ENCODE measurements at regions not wholly inside any gene's neighbourhood (a gene's known extent, or its start where the extent isn't known, plus 50 kb on each side); places are given as distances from the start of the nearest gene placed in this dataset.

GRCh38 chr9:89839952-89840351, 235.1 kb downstream of the GADD45G start:
- Mint-ChIP-seq H3K4me1 (peaks cover 26% of the 10 kb centered on the region), H3K27ac (no peak overlapping the region), H3K4me3 (no peak overlapping the region), H3K9me3 (no peaks in the 10 kb centered on the region), H3K27me3 (ENCODE audit: insufficient read depth) (no peaks in the 10 kb centered on the region), H3K36me3 (ENCODE audit: low read depth) (no peaks in the 10 kb centered on the region)
- WGBS, 2 experiments (ENCODE audit: insufficient coverage in 1 of 2, insufficient read length in 1 of 2): 82 to 84% methylated on average over 6 to 7 of the region's 7 CpGs
- Histone ChIP-seq H3K4me1 (ENCODE audit: control insufficient read depth, insufficient read depth, low read length) (peaks cover 2% of the 10 kb centered on the region), H3K36me3 (ENCODE audit: control insufficient read depth, insufficient read depth, low read length) (no peaks in the 10 kb centered on the region), H3K27me3 (ENCODE audit: control insufficient read depth, insufficient read depth, low read length, poor library complexity, severe bottlenecking) (no peaks in the 10 kb centered on the region), H3K4me3 (ENCODE audit: low read length) (no peak overlapping the region), H3K9ac (ENCODE audit: extremely low read depth, low read length, poor library complexity, severe bottlenecking) (no peak overlapping the region), H3K9me3 (ENCODE audit: control insufficient read depth, low read length) (no peaks in the 10 kb centered on the region), H3K27ac (ENCODE audit: low read depth, low read length) (no peak overlapping the region)
- no peak for TF ChIP-seq CTCF (conservative IDR thresholded peaks at IDR 0.05)
- peak; percentile 42 for DNase-seq

GRCh38 chr9:89841456-89841855, 236.6 kb downstream of the GADD45G start:
- H3K36me3 ChIP-seq (ENCODE audit: control insufficient read depth, insufficient read depth, low read length): no peaks in the 10 kb centered on the region
- H3K27me3 ChIP-seq (ENCODE audit: control insufficient read depth, insufficient read depth, low read length, poor library complexity, severe bottlenecking): no peaks in the 10 kb centered on the region
- no peak overlapping the region for H3K9ac ChIP-seq (ENCODE audit: extremely low read depth, low read length, poor library complexity, severe bottlenecking)
- 86% methylated on average over 5 of the region's 5 CpGs; no CpG with 5 or more reads in 1 of the 2 experiments for WGBS, 2 experiments (ENCODE audit: insufficient coverage in 1 of 2, insufficient read length in 1 of 2)
- H3K4me1 Mint-ChIP-seq: peaks cover 26% of the 10 kb centered on the region
- no peak for TF ChIP-seq CTCF (conservative IDR thresholded peaks at IDR 0.05)
- H3K27me3 Mint-ChIP-seq (ENCODE audit: insufficient read depth): no peaks in the 10 kb centered on the region
- DNase-seq: peak; percentile 37
- H3K4me1 ChIP-seq (ENCODE audit: control insufficient read depth, insufficient read depth, low read length): no peaks in the 10 kb centered on the region
- no peak overlapping the region for H3K4me3 ChIP-seq (ENCODE audit: low read length)
- no peaks in the 10 kb centered on the region for H3K9me3 Mint-ChIP-seq
- H3K27ac Mint-ChIP-seq: no peak overlapping the region
- no peak overlapping the region for H3K4me3 Mint-ChIP-seq
- H3K27ac ChIP-seq (ENCODE audit: low read depth, low read length): no peak overlapping the region
- no peaks in the 10 kb centered on the region for H3K9me3 ChIP-seq (ENCODE audit: control insufficient read depth, low read length)
- no peaks in the 10 kb centered on the region for H3K36me3 Mint-ChIP-seq (ENCODE audit: low read depth)

GRCh38 chr9:89842267-89842768, 237.5 kb downstream of the GADD45G start:
- Histone ChIP-seq H3K27me3 (ENCODE audit: control insufficient read depth, insufficient read depth, low read length, poor library complexity, severe bottlenecking) (no peaks in the 10 kb centered on the region), H3K27ac (ENCODE audit: low read depth, low read length) (no peak overlapping the region), H3K9ac (ENCODE audit: extremely low read depth, low read length, poor library complexity, severe bottlenecking) (no peak overlapping the region), H3K36me3 (ENCODE audit: control insufficient read depth, insufficient read depth, low read length) (no peaks in the 10 kb centered on the region), H3K4me1 (ENCODE audit: control insufficient read depth, insufficient read depth, low read length) (no peaks in the 10 kb centered on the region), H3K4me3 (ENCODE audit: low read length) (no peak overlapping the region), H3K9me3 (ENCODE audit: control insufficient read depth, low read length) (no peaks in the 10 kb centered on the region)
- peak; percentile 38 for DNase-seq
- no peaks in the 10 kb centered on the region for H3K9me3 Mint-ChIP-seq
- peaks cover 26% of the 10 kb centered on the region for H3K4me1 Mint-ChIP-seq
- no peak overlapping the region for H3K4me3 Mint-ChIP-seq
- H3K36me3 Mint-ChIP-seq (ENCODE audit: low read depth): no peaks in the 10 kb centered on the region
- no peak overlapping the region for H3K27ac Mint-ChIP-seq
- no peaks in the 10 kb centered on the region for H3K27me3 Mint-ChIP-seq (ENCODE audit: insufficient read depth)
- no peak for TF ChIP-seq CTCF (conservative IDR thresholded peaks at IDR 0.05)
- WGBS, 2 experiments (ENCODE audit: insufficient coverage in 1 of 2, insufficient read length in 1 of 2): 93 to 95% methylated on average over 7 to 8 of the region's 8 CpGs

Measured in endodermal cell (in vitro differentiated cells).